ENCODE measurements at regions not wholly inside any gene's neighbourhood (a gene's known extent, or its start where the extent isn't known, plus 50 kb on each side); places are given as distances from the start of the nearest gene placed in this dataset.
"Not testable (repeated sequence)": the region's sequence is repeated elsewhere in the genome, so short reads cannot be mapped to it uniquely, and the experiment has no call there.

DNA sequence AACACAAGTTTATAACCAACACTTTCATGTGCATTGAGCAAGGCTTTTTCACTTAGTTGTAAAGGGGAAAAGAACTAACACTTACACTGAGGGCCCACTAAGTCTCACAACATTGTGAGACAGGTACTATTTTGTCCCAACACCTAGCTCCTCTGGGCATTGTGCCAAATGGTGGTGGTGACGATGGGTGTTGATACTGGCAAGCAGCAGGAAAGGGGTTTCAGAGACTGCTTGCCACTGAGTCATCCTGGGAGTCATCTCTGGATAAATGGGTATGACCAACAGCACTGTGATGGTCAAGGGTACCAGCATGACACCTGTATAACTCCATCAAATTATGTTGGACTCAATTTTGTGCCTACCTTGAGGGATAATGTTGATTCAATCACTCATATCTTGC lies 138.8 kb upstream of the ITGA6 start:
- peak; percentile 31 for DNase-seq (ENCODE audit: low read depth)

DNA sequence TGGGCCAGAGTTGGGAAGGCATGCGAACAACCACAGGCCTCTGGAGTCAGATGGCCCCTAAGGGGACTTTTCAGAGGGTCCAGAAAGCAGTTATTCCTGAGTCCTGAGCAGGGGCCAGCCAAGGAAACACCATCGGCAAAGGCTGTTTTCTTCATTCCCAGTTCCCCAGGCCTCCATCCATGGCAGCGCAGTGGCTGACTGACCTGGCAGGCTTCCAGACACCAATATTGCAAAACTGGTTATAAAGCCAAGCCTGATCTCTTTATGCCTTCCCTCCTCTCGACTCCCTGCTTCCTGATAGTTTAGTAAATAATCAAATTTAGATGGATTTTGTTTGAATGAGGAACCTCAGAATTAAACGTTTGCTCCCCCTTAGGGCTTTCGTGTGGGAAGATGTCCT lies 133.4 kb upstream of the ITGA6 start:
- peak; percentile 26 for DNase-seq (ENCODE audit: low read depth)

DNA sequence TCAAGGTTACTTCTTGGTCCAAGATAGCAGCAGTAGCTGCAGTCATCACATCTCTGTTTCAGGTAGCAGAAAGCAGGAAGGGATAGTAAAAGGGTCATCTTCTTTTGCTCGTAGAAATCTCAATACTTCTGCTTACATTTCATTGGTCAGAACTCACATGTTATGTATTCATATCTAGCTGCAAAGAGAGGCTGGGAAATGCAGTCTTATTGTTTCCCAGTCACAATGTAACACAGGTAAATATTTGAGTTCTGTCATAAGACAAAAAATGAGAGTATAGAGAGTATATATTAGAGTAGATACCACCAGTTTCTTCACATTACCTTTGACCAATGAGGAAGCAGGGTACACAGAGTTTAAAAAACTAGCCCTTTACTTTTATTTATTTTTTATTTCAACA lies 132.4 kb upstream of the ITGA6 start:
- DNase-seq (ENCODE audit: low read depth): no peak

DNA sequence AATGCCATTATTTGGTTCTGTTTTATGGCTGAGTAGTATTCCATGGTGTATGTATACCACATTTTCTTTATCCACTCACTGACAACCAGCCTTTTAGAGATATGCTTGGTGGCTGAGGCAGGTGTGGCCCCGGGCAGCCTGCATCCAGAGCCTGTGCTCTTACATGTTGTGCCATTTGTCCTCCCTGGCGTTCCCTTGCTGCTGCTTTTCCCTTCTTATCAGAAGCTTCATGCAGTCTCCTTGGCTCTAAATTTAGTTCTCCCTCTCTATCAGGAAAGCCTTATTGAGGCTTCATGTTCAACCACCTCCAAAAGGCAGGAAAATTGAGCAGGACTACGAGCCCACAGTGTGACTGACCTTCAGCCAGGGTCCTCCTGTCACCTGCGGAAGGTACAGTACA lies 131.7 kb upstream of the ITGA6 start:
- no peak for DNase-seq (ENCODE audit: low read depth)

DNA sequence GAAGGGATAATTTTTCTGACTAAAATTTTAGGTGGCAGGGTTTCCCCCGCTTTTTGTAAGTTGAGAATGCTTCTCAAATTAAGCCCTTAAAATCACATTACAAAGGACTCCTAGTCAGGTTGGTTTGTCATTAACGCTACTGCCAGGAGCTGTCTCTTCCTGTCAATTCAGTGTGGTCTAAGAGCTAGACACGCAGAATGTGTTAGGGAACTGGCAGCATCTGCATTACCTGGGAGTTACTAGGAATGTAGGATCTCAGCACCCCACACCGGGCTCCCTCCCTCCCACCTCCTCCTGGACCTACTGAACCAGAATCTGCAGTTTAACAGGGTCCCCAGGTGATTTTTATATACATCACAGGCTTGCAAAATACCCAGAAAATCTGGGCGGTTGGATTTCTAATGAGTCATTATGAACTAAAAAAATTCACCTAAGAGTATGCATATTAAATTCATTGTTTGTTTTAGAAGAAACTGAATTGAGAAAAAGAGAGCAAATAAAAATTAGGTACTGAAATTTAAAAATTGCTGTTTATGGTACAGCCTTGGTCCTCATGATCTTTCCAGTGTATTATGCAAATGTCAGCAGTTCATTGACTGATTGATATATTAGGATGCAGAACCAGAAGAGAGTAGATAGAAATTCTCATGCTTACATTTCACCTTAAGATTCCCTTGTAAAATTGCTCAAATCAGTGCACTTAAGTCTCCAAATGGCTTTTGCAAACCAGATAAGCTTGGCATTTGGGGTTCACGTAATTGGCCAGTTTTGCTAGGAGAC lies 130.9 kb upstream of the ITGA6 start:
- DNase-seq (ENCODE audit: low read depth): no peak

DNA sequence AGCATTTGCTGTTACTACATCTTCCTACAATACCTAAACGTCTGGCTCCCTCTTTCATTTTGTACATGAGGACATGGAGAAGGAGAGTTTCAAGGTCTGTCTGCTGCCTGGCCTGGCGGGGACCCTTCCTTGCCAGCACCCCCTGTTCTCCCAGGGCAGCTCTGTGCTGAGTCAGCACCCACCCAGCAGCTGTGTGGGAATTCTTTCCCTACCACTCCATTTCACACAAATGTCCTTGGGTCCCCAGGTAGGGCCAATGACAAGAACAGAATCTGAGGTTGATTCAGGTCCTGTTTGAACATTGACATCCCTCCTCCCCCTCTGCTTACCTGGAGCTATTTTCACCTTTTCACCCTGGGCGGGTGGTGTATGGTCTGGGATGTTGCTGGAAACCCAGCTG lies 129.9 kb upstream of the ITGA6 start:
- no peak for DNase-seq (ENCODE audit: low read depth)

DNA sequence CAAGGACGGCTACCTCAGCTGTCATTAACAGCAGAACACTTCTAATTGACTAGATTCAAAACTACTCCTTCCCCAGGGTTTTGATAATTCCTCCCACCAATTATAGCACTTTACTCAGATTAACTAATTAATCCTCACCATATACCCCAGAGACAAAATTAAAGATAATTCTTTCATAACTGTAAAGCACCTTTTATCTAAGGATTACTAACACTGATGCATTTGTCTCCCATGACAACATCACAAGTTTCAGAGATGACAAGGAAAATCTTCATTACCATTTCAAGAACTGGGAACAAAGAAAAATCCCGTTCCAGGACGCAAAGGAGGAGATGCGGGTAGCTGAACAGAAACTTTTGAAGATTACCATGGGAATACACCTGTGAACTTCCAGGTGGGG lies 129.4 kb upstream of the ITGA6 start:
- no peak for DNase-seq (ENCODE audit: low read depth)

DNA sequence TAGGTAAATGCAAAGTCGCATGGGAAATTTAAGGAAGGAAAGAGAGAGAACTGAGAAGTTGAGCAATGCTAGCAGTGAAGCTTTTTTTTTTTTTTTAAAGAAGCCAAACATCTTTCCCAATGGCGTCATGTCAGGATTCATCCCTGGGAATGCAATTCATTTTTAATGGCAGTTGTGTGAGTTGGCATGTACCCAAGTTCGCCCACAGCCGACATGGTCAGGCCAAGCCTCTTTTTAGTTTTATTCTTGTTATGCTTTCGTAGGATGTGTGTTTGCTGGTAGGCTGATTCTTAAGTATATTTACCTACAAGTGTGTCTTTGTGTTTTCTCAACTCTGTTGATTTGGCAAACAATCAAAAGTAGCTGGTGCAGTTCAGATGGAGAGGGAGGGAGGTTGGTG lies 127.6 kb upstream of the ITGA6 start:
- DNase-seq (ENCODE audit: low read depth): peak; percentile 36

DNA sequence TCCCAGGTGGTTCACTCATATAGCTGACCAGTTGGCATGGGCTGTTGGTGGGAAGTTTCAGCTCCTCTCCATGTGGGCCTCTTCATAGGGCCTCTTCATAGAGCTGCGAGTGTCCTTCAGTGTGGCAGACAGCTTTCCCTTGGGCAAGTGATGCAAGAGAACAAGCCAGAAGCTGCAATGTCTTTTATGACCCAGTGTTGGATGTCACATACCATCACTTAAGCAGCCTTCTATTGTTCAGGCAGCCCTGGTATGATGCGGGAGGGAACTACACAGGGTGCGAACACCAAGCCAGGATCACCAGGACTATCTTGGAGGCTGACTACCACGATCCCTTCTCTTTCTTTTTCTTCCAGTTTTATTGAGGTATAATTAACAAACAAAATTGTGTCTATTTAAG lies 126.5 kb upstream of the ITGA6 start:
- no peak for DNase-seq (ENCODE audit: low read depth)

DNA sequence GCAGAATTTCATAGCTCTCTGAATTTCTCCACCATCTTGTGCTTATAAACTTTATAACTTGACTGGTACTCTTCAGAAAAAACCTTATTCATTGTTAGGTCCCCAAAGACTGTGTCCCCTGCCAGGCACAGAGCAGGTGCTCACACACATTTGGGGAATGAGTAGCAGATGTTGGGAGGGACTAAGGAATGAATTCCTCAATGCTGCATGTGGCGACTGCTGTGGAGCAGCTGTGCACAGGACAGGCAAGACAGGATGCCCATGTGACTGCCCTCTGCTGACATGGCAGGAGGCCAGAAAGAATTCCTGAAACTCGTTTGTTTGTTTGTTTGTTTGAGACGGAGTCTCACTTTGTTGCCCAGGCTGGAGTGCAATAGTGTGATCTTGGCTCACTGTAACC lies 122.3 kb upstream of the ITGA6 start:
- DNase-seq (ENCODE audit: low read depth): no peak

DNA sequence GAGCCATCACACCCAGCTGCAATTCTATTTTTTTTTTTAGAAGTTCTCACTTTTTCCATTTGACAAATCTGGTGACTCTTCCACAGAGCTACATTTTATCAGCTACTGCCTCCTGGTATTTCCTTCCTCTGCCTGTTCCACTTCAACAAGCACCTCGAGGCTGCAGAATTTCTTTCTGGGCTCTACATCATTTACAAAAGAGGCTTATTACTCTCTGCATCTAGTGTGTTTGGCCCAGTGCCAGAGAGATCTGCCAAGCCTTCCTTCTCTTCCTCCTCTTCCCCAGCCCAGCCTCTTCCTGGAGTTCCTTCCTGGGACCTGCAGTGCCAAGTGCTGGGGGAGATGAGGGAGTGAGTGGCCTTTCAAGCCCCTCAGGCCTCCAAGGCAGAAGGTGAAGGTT lies 119.6 kb upstream of the ITGA6 start:
- DNase-seq (ENCODE audit: low read depth): peak; percentile 27

DNA sequence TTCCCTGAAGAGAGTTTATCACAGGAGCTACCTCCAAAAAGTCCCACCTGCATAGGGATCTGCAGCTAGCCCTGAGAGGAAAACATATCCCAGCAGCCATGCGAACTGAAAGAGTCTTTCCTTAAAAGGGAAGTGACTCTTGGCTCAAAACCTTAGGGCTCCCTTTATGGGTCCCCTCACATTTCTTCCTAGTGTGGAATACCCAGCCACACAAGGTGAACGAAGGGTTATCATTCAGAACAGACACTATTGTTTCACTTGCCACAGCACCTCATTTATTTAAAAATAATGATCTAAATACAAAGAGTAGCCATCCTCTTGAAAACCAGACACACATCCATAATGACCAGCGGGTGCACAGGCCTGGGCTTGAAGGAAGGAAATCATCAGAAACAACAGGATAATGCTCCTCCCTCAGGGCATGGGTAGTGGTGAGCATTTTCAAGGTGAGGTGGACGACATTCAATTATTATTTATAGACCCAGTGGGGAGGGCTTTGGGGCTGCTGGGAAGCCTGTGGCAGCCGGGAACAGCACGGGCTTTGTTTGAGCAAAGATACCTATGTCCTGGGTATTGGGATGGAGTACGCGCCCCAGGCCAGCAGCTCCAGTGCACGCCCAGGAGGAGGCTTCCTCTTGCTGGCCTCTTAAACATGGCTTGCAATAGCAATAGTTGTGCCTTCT lies 119.0 kb upstream of the ITGA6 start:
- no peak for DNase-seq (ENCODE audit: low read depth)

DNA sequence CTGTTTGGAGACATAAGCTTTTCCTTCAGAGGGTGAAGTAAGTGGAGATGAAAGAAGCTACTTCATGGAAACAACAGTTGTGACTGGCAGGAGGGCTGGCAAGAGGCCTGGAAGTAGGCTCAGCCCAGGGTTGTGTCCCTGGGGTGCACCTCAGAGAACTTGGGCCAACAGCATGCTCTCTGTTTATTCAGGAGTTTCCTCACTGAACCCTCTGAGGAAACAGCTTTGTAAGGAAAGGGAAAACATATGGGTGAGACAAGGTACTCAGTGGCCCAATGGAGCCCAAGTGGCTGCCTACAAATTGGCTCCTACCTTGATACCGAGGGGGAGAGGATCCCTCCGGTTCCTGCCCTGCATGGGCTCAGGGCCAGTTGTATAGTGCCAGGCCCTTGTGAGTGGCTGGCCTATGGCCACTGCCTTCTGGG lies 115.5 kb upstream of the ITGA6 start:
- no peak for DNase-seq (ENCODE audit: low read depth)

DNA sequence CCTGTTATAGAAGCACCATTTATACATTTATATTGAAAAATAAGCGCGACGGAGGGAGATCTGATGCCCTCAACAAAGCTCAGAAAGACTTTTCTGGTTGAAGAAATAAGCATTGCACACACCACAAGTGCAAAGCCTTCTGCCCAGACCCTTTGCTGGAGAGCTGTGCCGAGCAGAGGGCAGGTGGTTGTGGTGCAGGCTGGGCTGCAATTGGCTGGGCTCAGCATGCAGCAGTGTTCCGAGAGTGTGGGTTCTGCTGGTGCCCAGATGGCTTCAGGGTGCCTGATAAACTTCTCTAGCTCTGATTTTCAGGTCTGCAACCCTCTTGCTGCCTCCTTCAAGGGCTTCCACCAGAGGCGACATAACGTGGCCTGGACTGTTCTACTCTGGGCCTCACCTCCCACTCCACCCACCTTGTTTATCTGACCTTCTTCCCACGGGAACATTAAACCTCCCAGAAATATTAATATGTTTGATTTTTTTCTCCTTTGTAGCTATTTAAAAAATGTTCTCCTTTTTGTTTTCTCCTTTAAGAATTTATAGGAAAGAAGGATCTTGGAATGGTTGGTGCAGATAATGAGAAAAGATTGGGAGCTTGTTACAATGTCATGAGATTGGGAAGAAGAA lies 113.6 kb upstream of the ITGA6 start:
- DNase-seq (ENCODE audit: low read depth): no peak

DNA sequence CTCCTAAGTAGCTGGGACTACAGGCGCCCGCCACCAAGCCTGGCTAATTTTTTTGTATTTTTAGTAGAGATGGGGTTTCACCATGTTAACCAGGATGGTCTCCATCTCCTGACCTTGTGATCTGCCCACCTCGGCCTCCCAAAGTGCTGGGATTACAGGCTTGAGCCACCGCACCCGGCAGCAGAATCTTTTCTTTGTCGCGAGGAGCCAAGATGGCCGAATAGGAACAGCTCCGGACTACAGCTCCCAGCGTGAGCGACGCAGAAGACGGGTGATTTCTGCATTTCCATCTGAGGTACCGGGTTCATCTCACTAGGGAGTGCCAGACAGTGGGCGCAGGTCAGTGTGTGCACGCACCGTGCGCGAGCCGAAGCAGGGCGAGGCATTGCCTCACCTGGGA lies 112.3 kb upstream of the ITGA6 start:
- DNase-seq (ENCODE audit: low read depth): not testable (repeated sequence)

DNA sequence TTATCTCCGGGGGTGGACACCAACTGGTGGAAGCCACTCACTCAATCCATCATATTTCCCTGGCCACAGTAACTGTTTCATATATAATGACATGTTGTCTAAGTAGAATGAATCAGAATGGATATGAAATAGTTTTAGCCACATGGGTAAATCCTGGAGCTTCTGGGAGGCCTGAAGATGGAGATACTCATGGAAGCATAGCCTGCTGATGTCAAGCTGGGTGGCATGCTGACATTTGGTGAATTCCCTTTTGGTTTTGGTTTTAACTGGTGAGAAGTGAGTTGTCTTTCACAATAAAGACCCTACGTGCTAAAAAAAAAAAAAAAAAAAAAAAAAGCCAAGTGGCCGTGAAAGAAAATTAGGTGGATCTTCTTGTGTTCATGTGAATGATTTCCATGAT lies 105.3 kb upstream of the ITGA6 start:
- no peak for DNase-seq (ENCODE audit: low read depth)

DNA sequence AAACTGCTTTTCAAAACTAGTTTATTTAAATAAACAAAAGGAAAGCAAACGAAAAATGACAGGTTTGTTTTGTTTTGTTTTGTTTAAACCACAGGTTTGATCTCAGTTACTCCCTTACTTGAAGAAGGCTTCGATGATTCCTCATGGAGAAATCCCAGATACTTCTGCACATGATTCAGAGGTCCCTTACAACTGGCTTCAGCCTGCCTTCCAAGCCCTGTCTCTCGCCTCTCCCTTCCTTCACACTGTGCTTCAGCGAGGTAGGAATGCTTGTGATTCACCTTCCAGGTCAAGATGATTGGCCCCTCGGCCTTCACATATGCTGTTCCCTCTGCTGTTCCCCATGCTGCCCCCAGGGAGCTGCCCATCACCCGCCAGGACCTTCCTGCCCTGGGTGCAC lies 104.1 kb upstream of the ITGA6 start:
- DNase-seq (ENCODE audit: low read depth): no peak

DNA sequence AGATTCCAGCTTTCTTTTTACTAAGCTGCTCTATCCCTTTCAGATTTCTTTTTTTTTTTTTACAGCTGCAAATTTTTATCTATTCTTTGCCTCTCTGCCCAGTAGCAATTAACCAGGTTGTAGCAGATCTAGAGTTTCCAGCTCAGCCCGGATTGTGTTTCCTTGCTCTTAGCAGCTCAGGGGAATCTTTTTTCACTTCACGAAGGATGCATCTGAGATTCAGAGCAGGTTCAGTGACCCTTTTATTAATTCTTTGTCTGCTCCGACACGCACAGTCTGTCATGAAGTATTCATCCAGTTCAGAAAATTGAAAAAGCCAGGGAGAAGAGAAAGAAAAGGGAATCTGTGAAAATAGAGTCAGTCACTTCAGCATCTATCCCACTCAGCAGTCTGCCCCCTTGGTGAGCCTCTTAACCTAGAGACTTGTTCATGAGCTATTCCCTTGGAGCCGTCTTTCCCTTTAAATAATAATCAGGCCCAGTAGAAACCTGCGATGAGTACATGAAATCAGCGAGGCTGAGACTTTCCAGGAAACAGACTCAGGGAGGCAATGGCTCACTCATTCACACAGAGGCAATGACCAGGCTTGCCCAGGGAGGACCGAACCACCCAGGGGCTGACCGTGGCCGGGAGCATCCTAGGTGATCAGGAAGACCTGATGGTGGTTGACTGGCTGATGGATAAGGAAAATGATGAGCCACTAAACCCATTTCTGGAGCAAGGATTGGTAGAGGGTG lies 103.4 kb upstream of the ITGA6 start:
- DNase-seq (ENCODE audit: low read depth): no peak

DNA sequence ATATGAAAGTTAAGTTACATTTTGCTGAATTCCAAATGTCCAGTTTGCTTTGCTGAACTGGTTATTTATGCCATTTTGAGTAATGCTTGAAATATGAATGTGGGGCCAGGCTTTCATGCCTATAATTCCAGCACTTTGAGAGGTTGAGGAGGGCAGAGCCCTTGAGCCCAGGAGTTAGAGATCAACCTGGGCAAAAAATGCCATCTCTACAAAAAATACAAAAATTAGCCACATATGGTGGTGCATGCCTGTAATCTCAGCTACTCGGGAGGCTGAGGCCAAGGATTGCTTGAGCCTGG lies 101.2 kb upstream of the ITGA6 start:
- DNase-seq (ENCODE audit: low read depth): no peak

DNA sequence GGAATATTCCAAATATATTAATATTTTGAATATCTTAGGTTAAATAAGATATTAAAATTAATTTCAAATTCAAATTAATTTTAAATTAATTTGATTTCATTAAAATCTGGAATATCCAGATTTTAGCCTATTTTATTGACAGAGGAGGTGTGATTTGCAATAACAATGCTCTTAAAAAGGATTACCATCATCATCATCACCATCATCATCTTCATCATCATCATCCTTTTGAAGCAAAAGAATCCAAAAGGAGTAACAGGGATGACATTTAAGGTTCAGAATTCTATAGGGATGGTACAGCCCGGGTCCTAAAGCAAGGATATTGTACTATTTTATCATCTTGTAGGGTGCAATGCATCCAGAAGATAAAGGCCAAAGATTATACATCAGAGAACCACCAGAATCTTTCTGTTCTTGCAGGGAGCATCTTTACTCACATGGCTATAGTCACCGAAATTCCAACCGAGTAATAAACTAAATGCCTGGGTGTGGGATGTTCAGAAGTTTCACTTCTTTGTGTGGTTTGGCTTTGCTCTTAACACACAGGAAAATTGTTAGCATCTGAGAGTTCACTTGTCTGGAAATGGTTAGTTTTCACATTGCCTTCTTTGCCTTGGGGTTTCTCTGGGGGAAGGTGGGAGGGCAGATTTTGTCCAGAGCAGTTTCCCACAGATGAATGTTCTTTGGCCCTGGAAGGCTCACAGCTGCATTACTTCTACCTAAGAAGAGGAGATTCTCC lies 99.1 kb upstream of the ITGA6 start:
- peak; percentile 73 for DNase-seq (ENCODE audit: low read depth)

DNA sequence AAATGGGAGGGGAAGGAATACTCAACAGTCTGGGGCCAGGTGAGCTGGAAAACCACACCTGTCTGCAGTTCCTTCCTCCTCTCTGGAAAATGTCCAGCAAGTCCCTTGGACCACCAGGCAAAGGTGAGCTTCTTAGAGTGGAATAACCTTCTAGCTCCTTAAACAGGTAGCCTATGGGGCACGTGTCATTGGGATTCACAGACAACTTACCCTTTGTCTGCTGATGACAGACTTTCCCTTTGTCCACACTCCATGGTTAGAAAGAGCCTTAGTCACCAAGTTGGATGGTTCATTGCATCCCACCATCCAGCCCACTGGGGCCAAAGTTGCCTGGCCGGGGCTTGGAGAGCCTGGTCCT lies 98.0 kb upstream of the ITGA6 start:
- DNase-seq (ENCODE audit: low read depth): no peak

Data from EH (cell line).